ENCODE measurements at regions not wholly inside any gene's neighbourhood (a gene's known extent, or its start where the extent isn't known, plus 50 kb on each side); places are given as distances from the start of the nearest gene placed in this dataset.
"Not testable (repeated sequence)": the region's sequence is repeated elsewhere in the genome, so short reads cannot be mapped to it uniquely, and the experiment has no call there.

GRCh38 chr15:47129033-47129432 lies 588.3 kb upstream of the SEMA6D start:
- DNase-seq (ENCODE audit: low spot score): no peak

- not testable (repeated sequence) for DNase-seq (ENCODE audit: low spot score)
Measured at GRCh38 chr15:47131450-47131849, 585.9 kb upstream of the SEMA6D start.

- DNase-seq (ENCODE audit: low spot score): no peak
Measured at GRCh38 chr15:47135267-47135666, 582.0 kb upstream of the SEMA6D start.

- DNase-seq (ENCODE audit: low spot score): no peak
Measured at GRCh38 chr15:47136236-47136635, 581.1 kb upstream of the SEMA6D start.

GRCh38 chr15:47139965-47140364 lies 577.3 kb upstream of the SEMA6D start:
- DNase-seq (ENCODE audit: low spot score): no peak

GRCh38 chr15:47157827-47158226 lies 559.5 kb upstream of the SEMA6D start:
- DNase-seq (ENCODE audit: low spot score): no peak

GRCh38 chr15:47158573-47158972 lies 558.7 kb upstream of the SEMA6D start:
- no peak for DNase-seq (ENCODE audit: low spot score)

- DNase-seq (ENCODE audit: low spot score): no peak
Measured at GRCh38 chr15:47177177-47177576, 540.1 kb upstream of the SEMA6D start.

GRCh38 chr15:47179988-47180387 lies 537.3 kb upstream of the SEMA6D start:
- no peak for DNase-seq (ENCODE audit: low spot score)

- DNase-seq (ENCODE audit: low spot score): no peak
Measured at GRCh38 chr15:47182818-47183217, 534.5 kb upstream of the SEMA6D start.

GRCh38 chr15:47184003-47184907 lies 533.0 kb upstream of the SEMA6D start:
- no peak for DNase-seq (ENCODE audit: low spot score)

GRCh38 chr15:47184908-47185801 lies 532.1 kb upstream of the SEMA6D start:
- DNase-seq (ENCODE audit: low spot score): no peak

GRCh38 chr15:47186075-47186474 lies 531.2 kb upstream of the SEMA6D start:
- DNase-seq (ENCODE audit: low spot score): no peak

- no peak for DNase-seq (ENCODE audit: low spot score)
Measured at GRCh38 chr15:47188758-47189507, 528.4 kb upstream of the SEMA6D start.

- no peak for DNase-seq (ENCODE audit: low spot score)
Measured at GRCh38 chr15:47194718-47195117, 522.6 kb upstream of the SEMA6D start.

- no peak for DNase-seq (ENCODE audit: low spot score)
Measured at GRCh38 chr15:47196048-47196447, 521.3 kb upstream of the SEMA6D start.

- DNase-seq (ENCODE audit: low spot score): no peak
Measured at GRCh38 chr15:47203993-47204392, 513.3 kb upstream of the SEMA6D start.

- no peak for DNase-seq (ENCODE audit: low spot score)
Measured at GRCh38 chr15:47206358-47206978, 510.8 kb upstream of the SEMA6D start.

- no peak for DNase-seq (ENCODE audit: low spot score)
Measured at GRCh38 chr15:47209591-47209990, 507.7 kb upstream of the SEMA6D start.

- DNase-seq (ENCODE audit: low spot score): no peak
Measured at GRCh38 chr15:47212222-47213010, 504.9 kb upstream of the SEMA6D start.

- no peak for DNase-seq (ENCODE audit: low spot score)
Measured at GRCh38 chr15:47213883-47214282, 503.4 kb upstream of the SEMA6D start.

Measured in CD4-positive, alpha-beta T cell treated with Interleukin-6 at 100 ng/mL for 8 hours (primary cell).